Suprapubic skin (tissue), 4 donors: ENCODE measurements at regions not wholly inside any gene's neighbourhood (a gene's known extent, or its start where the extent isn't known, plus 50 kb on each side); places are given as distances from the start of the nearest gene placed in this dataset.

Experiments
- CTCF ChIP-seq, 2 donors: fragments of 200-600 bp in 1 of 2; fragments of 450-650 bp in 1 of 2; sonication (generic) in 1 of 2; IDR thresholded peaks; one replicate each; pipeline ENCODE4 v1.5.1; 2016 to 2019; ENCODE audit warnings: antibody characterized with exemption in 2 of 2, mild to moderate bottlenecking in 1 of 2, moderate library complexity in 1 of 2
- EP300 ChIP-seq: sonication (generic); formaldehyde crosslinking; IDR thresholded peaks from one replicate; pipeline ENCODE4 v1.6.1; 2017; ENCODE audit warnings: antibody characterized with exemption
- POLR2A ChIP-seq, 2 donors: fragments of 450-650 bp; IDR thresholded peaks; one replicate each; pipeline ENCODE4 v1.6.1; 2017; ENCODE audit warnings: antibody characterized with exemption in 2 of 2, mild to moderate bottlenecking in 2 of 2, moderate library complexity in 2 of 2
- POLR2AphosphoS5 ChIP-seq, 3 donors: sonication (generic); formaldehyde crosslinking; IDR thresholded peaks; one replicate each; pipeline ENCODE4 v1.6.1; 2017; ENCODE audit warnings: antibody characterized with exemption in 3 of 3

GRCh38 chr3:21109056-21109455, 642.0 kb downstream of the ZNF385D start:
- no peak for TF ChIP-seq EP300
- TF ChIP-seq CTCF (IDR thresholded peaks at IDR 0.05), result no peak
- TF ChIP-seq POLR2A (IDR thresholded peaks at IDR 0.05), result no peak
- TF ChIP-seq POLR2AphosphoS5 (IDR thresholded peaks at IDR 0.05), result no peak
